HCT116 (cell line): ENCODE measurements at regions not wholly inside any gene's neighbourhood (a gene's known extent, or its start where the extent isn't known, plus 50 kb on each side); places are given as distances from the start of the nearest gene placed in this dataset.

Source experiments
- ATAC-seq: fragments of 200-7000 bp; cut with Tn5 transposase; 2 replicates; pipeline ENCODE4 v1.9.1; 2020; ENCODE audit warnings: mild to moderate bottlenecking, moderate library complexity
- BruUV-seq: library from RNA; stranded (reverse); fragments of 400-500 nt; replicated peaks from 2 replicates; lab custom pipeline; 2021; lab: Mats Ljungman, UMichigan
- CTCF ChIA-PET: fragments of 300-600 bp; sonication (Branson Sonifier 250); formaldehyde crosslinking; loops from one replicate; lab custom pipeline; 2021; ENCODE audit warnings: antibody characterized with exemption; lab: Charles Lee
- POLR2A ChIA-PET: fragments of 300-600, 350-600 bp; sonication (Branson Sonifier 250); formaldehyde crosslinking; loops from one replicate; lab custom pipeline; 2021; ENCODE audit warnings: antibody characterized with exemption; lab: Charles Lee
- RAD21 ChIA-PET, 2 experiments: fragments of 300-600 bp; sonication (Branson Sonifier 250); formaldehyde crosslinking; loops; one replicate each; lab custom pipeline; 2023; ENCODE audit warnings: low total read pairs in 2 of 2; ENCODE audit not compliant: uncharacterized antibody in 2 of 2, unreplicated experiment in 2 of 2, low non-redundant PET in 1 of 2; lab: Charles Lee
- DNase-seq: peaks from one replicate; pipeline ENCODE4 v3.0.0-alpha.2; 2010; ENCODE audit warnings: low read depth, low spot score
- H2AFZ ChIP-seq: fragments of 200-600 bp; shearing (Covaris generic), sonication (generic); 2 replicates; pipeline ENCODE4 v1.6.1; 2017; ENCODE audit warnings: low read depth, mixed run types, mixed read lengths, antibody characterized with exemption, low read length; ENCODE audit not compliant: poor library complexity, severe bottlenecking
- H3K27ac ChIP-seq: 2 replicates; pipeline ENCODE4 v1.5.1; 2012; ENCODE audit warnings: low read depth, low read length
- H3K27me3 ChIP-seq: fragments of 200-600 bp; sonication (generic); 2 replicates; pipeline ENCODE4 v1.6.1; 2016; ENCODE audit warnings: mixed run types, low read length, mixed read lengths; ENCODE audit not compliant: insufficient read depth
- H3K36me3 ChIP-seq, 2 experiments: fragments of 200-500 bp in 1 of 2; fragments of 200-600 bp in 1 of 2; sonication (Bioruptor generic) in 1 of 2; sonication (generic) in 1 of 2; 2 replicates each; pipeline versions ENCODE4 v1.5.1 to v1.6.1; 2014 to 2016; ENCODE audit warnings: low read length in 2 of 2, inconsistent platforms in 1 of 2, mixed read lengths in 1 of 2, mixed run types in 1 of 2; ENCODE audit not compliant: insufficient read depth in 2 of 2, control insufficient read depth in 1 of 2
- H3K4me1 ChIP-seq, 2 experiments: fragments of 200-600 bp in 1 of 2; sonication (generic) in 1 of 2; 2 replicates each; pipeline versions ENCODE4 v1.5.1 to v1.6.1; 2012 to 2017; ENCODE audit warnings: low read length in 2 of 2, inconsistent platforms in 1 of 2, mild to moderate bottlenecking in 1 of 2, mixed read lengths in 1 of 2, mixed run types in 1 of 2, moderate library complexity in 1 of 2; ENCODE audit not compliant: insufficient read depth in 2 of 2, control insufficient read depth in 1 of 2
- H3K4me2 ChIP-seq: fragments of 200-600 bp; sonication (generic); 2 replicates; pipeline ENCODE4 v1.6.1; 2017; ENCODE audit warnings: mixed run types, low read length, mixed read lengths
- H3K4me3 ChIP-seq, 2 experiments: fragments of 200-600 bp in 1 of 2; sonication (generic) in 1 of 2; replicated peaks in 1 of 2; 2 replicates each; pipeline ENCODE4 v1.5.1; 2011 to 2016; ENCODE audit warnings: low read length in 2 of 2, control low read depth in 1 of 2, low read depth in 1 of 2, mild to moderate bottlenecking in 1 of 2, mixed read lengths in 1 of 2, mixed run types in 1 of 2
- H3K79me2 ChIP-seq: fragments of 200-600 bp; sonication (generic); 2 replicates; pipeline ENCODE4 v1.6.1; 2017; ENCODE audit warnings: mild to moderate bottlenecking, mixed run types, low read length, moderate library complexity, mixed read lengths; ENCODE audit not compliant: insufficient read depth
- H3K9ac ChIP-seq: fragments of 200-600 bp; sonication (generic); 2 replicates; pipeline ENCODE4 v1.6.1; 2016; ENCODE audit warnings: low read length, mixed read lengths
- H3K9me2 ChIP-seq: fragments of 200-600 bp; sonication (generic), shearing (Covaris generic); 2 replicates; pipeline ENCODE4 v1.6.1; 2017; ENCODE audit warnings: mixed run types, mild to moderate bottlenecking, moderate library complexity; ENCODE audit not compliant: insufficient read depth
- H3K9me3 ChIP-seq, 2 experiments: fragments of 200-500 bp in 1 of 2; fragments of 200-600 bp in 1 of 2; sonication (Bioruptor generic) in 1 of 2; sonication (generic) in 1 of 2; 2 replicates each; pipeline ENCODE4 v1.6.1; 2014 to 2017; ENCODE audit warnings: low read length in 2 of 2, mixed read lengths in 2 of 2, inconsistent platforms in 1 of 2, low read depth in 1 of 2, mild to moderate bottlenecking in 1 of 2, mixed run types in 1 of 2, moderate library complexity in 1 of 2; ENCODE audit not compliant: control insufficient read depth in 1 of 2, insufficient read depth in 1 of 2
- H4K20me1 ChIP-seq: fragments of 200-600 bp; sonication (generic), shearing (Covaris generic); 2 replicates; pipeline ENCODE4 v1.6.1; 2017; ENCODE audit warnings: mixed run types, mild to moderate bottlenecking, moderate library complexity; ENCODE audit not compliant: insufficient read depth
- CBX3 ChIP-seq: IDR thresholded peaks from 2 replicates; pipeline ENCODE4 v1.6.1; 2012; ENCODE audit warnings: low read depth
- EGR1 ChIP-seq: IDR thresholded peaks from 2 replicates; pipeline ENCODE4 v1.6.1; 2012; ENCODE audit warnings: low read depth
- ELF1 ChIP-seq: IDR thresholded peaks from 2 replicates; pipeline ENCODE4 v1.6.1; 2012; ENCODE audit warnings: low read depth, borderline replicate concordance
- EZH2phosphoT487 ChIP-seq: fragments of 200-600 bp; IDR thresholded peaks from 2 replicates; pipeline ENCODE4 v1.6.1; 2018; ENCODE audit warnings: antibody characterized with exemption, borderline replicate concordance
- FOSL1 ChIP-seq: IDR thresholded peaks from 2 replicates; pipeline ENCODE4 v1.6.1; 2012; ENCODE audit warnings: low read depth
- JUND ChIP-seq: IDR thresholded peaks from 2 replicates; pipeline ENCODE4 v1.6.1; 2012
- POLR2A ChIP-seq: IDR thresholded peaks from 2 replicates; pipeline ENCODE4 v1.7.0; 2011; ENCODE audit warnings: borderline replicate concordance; ENCODE audit not compliant: insufficient read depth, insufficient read length; ENCODE audit errors: extremely low read depth
- POLR2AphosphoS5 ChIP-seq: IDR thresholded peaks from 2 replicates; pipeline ENCODE4 v1.6.1; 2011; ENCODE audit warnings: mild to moderate bottlenecking, low read depth, low read length, moderate library complexity
- RAD21 ChIP-seq: IDR thresholded peaks from 2 replicates; pipeline ENCODE4 v1.6.1; 2012; ENCODE audit warnings: low read depth, mild to moderate bottlenecking
- SP1 ChIP-seq: IDR thresholded peaks from 2 replicates; pipeline ENCODE4 v1.6.1; 2012; ENCODE audit warnings: low read depth
- SRF ChIP-seq: IDR thresholded peaks from 2 replicates; pipeline ENCODE4 v1.6.1; 2012; ENCODE audit warnings: low read depth
- TCF7L2 ChIP-seq: IDR thresholded peaks from 2 replicates; pipeline ENCODE4 v1.7.0; 2011; ENCODE audit warnings: borderline replicate concordance, inconsistent platforms; ENCODE audit not compliant: insufficient read depth, insufficient read length; ENCODE audit errors: extremely low read depth
- YY1 ChIP-seq: IDR thresholded peaks from 2 replicates; pipeline ENCODE4 v1.6.1; 2011; ENCODE audit warnings: low read length, low read depth, moderate library complexity, mild to moderate bottlenecking; ENCODE audit not compliant: insufficient replicate concordance; ENCODE audit errors: extremely low read depth
- ZFX ChIP-seq: fragments of 450-650 bp; IDR thresholded peaks from 2 replicates; pipeline ENCODE4 v1.6.1; 2017
- ZNF274 ChIP-seq: fragments of 200-500 bp; sonication (Bioruptor generic); IDR thresholded peaks from 2 replicates; pipeline ENCODE4 v1.6.1; 2014; ENCODE audit warnings: mild to moderate bottlenecking, low read depth, low read length, inconsistent platforms
- intact Hi-C: fragments of 100-400 bp; cut with micrococcal nuclease; formaldehyde crosslinking; loops from 2 replicates; pipeline ENCODE4 v1.10.0; 2022
- TF ChIP-seq, protein P1 (sequence below): IDR thresholded peaks from 2 replicates; pipeline ENCODE4 v1.6.1; 2012; ENCODE audit warnings: low read depth
- TF ChIP-seq, protein P2 (sequence below): IDR thresholded peaks from 2 replicates; pipeline ENCODE4 v1.6.1; 2012

DNA sequence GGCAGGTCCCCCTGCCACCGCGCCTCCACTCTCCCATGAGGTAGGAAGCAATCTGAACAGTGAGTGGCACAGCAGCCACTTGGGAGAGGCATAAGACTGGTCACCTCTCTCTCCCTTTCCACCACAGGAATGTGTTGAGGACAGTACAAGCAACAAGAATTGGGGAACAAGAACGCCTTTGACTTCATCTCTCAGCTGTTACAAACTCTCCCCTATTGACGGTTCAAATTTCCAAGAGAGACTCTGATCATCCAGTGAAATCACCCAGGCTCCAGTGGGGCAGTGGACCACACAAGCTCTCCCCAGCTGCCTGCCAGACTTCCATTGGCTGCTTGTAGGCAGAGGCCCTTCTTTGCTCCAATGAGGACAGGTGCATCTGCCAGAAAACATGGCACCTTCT is 249.9 kb upstream of the JUN start:
- H4K20me1 ChIP-seq = no peaks in the 10 kb centered on the region
- H2AFZ ChIP-seq = no peak overlapping the region
- ChIA-PET POLR2A (no interaction called here), RAD21 (no interaction called here), CTCF (no interaction called here)
- H3K27ac ChIP-seq = no peak overlapping the region
- no peaks in the 10 kb centered on the region for H3K36me3 ChIP-seq
- H3K4me2 ChIP-seq = no peak overlapping the region
- H3K79me2 ChIP-seq = no peaks in the 10 kb centered on the region
- no TSS peak for BruUV-seq
- no peaks in the 10 kb centered on the region for H3K9me3 ChIP-seq
- no peaks in the 10 kb centered on the region for H3K4me1 ChIP-seq
- no peak overlapping the region for H3K4me3 ChIP-seq
- intact Hi-C loops = no loop called here
- no peak for DNase-seq
- ATAC-seq = no peak
- no peaks in the 10 kb centered on the region for H3K9me2 ChIP-seq
- no peaks in the 10 kb centered on the region for H3K27me3 ChIP-seq
- no peak for TF ChIP-seq EGR1
- TF ChIP-seq, protein P1, sequence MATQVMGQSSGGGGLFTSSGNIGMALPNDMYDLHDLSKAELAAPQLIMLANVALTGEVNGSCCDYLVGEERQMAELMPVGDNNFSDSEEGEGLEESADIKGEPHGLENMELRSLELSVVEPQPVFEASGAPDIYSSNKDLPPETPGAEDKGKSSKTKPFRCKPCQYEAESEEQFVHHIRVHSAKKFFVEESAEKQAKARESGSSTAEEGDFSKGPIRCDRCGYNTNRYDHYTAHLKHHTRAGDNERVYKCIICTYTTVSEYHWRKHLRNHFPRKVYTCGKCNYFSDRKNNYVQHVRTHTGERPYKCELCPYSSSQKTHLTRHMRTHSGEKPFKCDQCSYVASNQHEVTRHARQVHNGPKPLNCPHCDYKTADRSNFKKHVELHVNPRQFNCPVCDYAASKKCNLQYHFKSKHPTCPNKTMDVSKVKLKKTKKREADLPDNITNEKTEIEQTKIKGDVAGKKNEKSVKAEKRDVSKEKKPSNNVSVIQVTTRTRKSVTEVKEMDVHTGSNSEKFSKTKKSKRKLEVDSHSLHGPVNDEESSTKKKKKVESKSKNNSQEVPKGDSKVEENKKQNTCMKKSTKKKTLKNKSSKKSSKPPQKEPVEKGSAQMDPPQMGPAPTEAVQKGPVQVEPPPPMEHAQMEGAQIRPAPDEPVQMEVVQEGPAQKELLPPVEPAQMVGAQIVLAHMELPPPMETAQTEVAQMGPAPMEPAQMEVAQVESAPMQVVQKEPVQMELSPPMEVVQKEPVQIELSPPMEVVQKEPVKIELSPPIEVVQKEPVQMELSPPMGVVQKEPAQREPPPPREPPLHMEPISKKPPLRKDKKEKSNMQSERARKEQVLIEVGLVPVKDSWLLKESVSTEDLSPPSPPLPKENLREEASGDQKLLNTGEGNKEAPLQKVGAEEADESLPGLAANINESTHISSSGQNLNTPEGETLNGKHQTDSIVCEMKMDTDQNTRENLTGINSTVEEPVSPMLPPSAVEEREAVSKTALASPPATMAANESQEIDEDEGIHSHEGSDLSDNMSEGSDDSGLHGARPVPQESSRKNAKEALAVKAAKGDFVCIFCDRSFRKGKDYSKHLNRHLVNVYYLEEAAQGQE = no peak
- no peak for TF ChIP-seq RAD21
- no peak for TF ChIP-seq EZH2phosphoT487
- no peak for TF ChIP-seq JUND
- TF ChIP-seq, protein P2, sequence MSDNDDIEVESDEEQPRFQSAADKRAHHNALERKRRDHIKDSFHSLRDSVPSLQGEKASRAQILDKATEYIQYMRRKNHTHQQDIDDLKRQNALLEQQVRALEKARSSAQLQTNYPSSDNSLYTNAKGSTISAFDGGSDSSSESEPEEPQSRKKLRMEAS = no peak
- TF ChIP-seq SP1 = no peak
- no peak for TF ChIP-seq SRF
- no peak for TF ChIP-seq CBX3
- no peak for TF ChIP-seq ZFX
- no peak for TF ChIP-seq ZNF274
- no peak for TF ChIP-seq TCF7L2
- no peak for TF ChIP-seq YY1
- no peak for TF ChIP-seq POLR2AphosphoS5
- no peak for TF ChIP-seq POLR2A
- no peak for TF ChIP-seq ELF1
- no peak for TF ChIP-seq FOSL1
- H3K9ac ChIP-seq = no peak overlapping the region
